ENCODE measurements at regions not wholly inside any gene's neighbourhood (a gene's known extent, or its start where the extent isn't known, plus 50 kb on each side); places are given as distances from the start of the nearest gene placed in this dataset.
"Not testable (repeated sequence)": the region's sequence is repeated elsewhere in the genome, so short reads cannot be mapped to it uniquely, and the experiment has no call there.

- DNase-seq (no peak), ATAC-seq (no peak)
Measured at GRCh38 chr2:67777836-67778429, 284.9 kb downstream of the C1D start.

- not testable (repeated sequence) for DNase-seq, ATAC-seq
Measured at GRCh38 chr2:67780841-67781240, 282.0 kb downstream of the C1D start.

DNA sequence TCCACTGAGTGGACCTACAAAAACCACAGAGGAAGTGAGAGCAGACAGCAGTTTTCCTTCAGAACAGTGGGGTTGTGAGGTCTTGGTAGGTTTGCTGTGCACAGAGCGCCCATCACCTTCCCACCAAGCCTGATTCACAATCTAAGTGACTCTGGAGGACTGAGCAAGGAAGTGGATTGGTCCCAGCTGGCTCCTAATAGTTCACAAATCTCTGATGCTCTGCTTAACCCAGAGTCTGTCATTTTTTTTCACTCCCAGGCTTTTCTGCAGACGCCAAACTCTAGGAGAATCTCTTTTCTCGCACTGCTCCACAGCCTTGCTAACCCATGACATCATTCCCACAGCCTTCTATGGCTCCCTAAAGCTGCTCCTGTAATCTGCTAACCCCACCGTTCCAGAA is 280.4 kb downstream of the C1D start:
- DNase-seq (no peak), ATAC-seq (no peak)

GRCh38 chr2:67783026-67783425 is 279.8 kb downstream of the C1D start:
- no peak for ATAC-seq
- DNase-seq = no peak

DNA sequence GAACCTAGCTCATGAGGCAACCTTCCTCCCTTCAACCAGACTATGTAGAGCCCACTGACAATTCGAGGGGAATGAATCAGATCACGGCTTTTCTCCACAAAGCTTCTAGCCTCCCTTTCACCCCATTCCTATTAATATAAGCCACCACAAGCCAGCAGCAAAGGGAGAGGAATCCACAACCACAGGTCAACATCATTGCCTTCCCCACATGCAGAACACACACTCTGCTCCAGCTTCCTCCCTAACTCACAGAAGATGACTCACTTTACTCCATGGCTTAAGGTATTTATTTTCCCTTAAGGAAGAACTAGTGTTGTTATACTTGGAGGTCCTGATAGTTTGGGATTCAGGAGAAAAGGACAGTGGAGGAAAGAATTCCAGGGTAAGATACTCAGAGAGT is 272.2 kb downstream of the C1D start:
- DNase-seq = no peak
- ATAC-seq = no peak

GRCh38 chr2:67792191-67792590 is 270.6 kb downstream of the C1D start:
- ATAC-seq (no peak), DNase-seq (no peak)

DNA sequence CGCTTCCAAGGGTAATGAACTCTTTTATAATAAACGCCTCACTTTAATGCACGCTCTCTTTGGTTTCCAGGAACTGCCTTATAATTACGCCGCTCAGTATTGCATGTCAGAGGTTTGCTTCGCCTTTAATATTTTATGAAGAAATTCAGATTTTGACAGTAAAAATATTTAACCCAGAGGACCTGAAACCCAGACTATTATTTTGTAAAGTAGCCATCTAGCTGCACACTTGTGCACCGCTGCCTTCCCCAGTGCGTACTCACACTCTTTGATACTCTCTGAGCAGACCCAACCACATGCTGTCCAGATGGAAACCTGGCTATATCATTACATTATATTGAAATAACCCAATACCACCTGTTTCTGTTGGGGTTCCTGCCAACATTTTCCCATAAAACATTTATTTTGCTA is 270.1 kb downstream of the C1D start:
- DNase-seq (no peak), ATAC-seq (no peak)

GRCh38 chr2:67797801-67798540 is 264.8 kb downstream of the C1D start:
- ATAC-seq (no peak), DNase-seq (no peak)

- ATAC-seq = no peak
- no peak for DNase-seq
Measured at GRCh38 chr2:67798541-67799160, 264.2 kb downstream of the C1D start.

DNA sequence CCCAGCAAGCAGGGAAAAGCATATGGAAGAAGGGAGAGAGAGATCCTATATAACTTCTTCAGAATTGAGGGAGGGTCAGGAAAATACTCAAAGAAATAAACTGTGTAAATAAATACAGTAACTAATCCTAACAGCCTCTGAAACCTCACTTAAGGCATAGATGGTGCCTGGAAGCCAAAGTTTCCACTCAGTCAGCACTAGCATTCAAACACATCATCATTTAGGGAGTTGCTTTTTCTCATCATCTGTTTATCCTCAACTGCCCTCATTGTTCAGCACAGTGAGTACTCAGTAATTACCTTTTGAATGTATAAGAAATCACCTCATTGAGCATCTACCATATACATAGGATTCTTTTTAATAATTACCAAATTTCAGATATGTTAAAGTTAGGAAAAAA is 262.9 kb downstream of the C1D start:
- DNase-seq = no peak
- no peak for ATAC-seq

DNA sequence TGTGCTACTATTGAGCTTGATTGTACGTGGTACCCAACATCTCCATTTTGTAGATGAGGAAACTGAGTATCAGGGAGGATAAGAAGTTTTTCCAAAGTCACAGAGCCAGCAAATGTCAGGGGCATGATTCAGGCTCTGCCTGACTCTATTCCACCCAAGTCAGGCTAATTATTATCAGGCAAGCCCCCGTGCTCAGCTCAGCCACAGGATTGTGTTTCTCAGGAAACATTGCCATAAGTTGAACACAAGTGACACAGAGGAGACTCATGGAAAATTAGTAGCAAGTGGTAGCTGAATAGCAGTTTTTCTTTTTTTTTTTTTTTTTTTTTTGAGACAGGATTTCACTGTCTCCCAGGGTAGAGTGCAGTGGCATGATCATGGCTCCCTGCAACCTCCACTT is 260.5 kb downstream of the C1D start:
- no peak for ATAC-seq
- DNase-seq = no peak

DNA sequence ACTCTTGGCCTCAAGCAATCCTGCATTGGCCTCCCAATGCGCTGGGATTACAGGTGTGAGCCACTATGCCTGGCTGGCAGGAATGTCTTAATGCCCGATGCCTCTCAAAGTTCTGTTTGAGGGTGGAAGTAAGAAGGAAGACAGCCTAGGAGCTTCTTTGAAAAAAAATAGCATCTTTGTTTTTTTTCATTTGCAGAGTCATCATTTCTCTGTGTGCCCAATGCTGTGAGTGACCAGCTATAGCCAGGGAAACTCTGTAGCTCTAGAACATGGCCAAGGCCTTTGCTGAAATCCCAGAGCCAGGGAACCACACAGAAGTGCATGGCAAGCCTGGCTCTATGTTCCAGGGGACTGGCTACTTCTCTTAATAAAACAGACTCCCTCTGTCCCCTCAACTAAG is 260.0 kb downstream of the C1D start:
- DNase-seq (no peak), ATAC-seq (no peak)

GRCh38 chr2:67806816-67807215 is 256.0 kb downstream of the C1D start:
- no peak for ATAC-seq
- no peak for DNase-seq

DNA sequence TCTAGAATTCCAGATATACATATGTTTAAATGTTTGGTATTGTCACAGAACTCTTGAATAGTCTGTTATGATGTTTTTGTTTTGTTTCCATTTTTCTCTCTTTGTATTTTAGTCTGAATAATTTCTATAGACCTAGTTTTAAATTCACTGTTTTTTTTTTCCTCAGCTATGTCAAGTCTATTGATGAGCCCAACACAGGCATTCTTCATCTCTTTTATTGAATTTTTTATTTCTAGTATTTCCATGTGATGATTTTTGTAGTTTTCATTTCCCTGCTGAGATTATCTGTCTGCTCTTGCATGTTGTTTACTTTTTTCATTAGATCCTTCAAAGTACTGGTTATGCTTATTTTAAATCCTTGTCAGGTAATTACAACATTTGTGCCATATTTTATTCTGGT is 254.7 kb downstream of the C1D start:
- DNase-seq = no peak
- no peak for ATAC-seq

- DNase-seq (no peak), ATAC-seq (no peak)
Measured at GRCh38 chr2:67812682-67813081, 250.1 kb downstream of the C1D start.

DNA sequence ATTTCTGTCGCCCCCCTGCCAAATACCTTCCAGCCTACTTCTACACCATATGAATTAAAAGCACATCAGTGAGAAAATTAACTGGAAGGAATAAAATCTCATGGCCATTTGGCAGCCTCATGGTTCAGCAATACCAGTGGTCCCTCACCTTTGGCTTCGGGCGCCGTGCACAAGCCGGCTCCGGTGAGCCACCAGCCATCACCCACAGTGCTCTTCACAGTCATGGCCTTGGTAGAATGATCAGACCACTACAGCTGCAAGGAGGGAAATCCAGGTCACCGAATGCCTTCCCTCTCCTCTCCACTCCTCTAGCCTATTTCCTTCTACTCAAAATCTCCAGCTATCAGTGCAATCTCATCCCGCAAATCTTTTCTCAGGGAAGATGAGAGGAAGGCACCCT is 239.1 kb downstream of the C1D start:
- no peak for ATAC-seq
- no peak for DNase-seq

- DNase-seq (no peak), ATAC-seq (no peak)
Measured at GRCh38 chr2:67824186-67824585, 238.6 kb downstream of the C1D start.

DNA sequence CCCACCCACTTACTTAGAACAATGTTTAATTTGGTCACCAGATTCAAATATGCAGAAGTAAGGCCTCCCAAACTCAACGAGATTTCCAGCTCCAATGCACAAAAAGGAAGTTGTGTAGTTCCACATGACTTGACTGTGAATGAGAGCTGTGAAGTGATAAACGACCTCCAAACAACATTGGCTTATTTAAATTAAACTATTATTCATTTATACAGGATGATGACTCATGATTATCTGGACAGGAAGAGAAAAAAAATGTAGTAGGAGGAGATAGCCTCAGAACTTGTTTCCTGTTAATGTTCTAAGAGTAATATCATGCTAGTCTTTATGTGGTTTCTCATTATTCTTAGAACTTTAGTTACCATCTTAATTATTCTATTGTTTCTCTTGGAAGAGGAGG is 237.3 kb downstream of the C1D start:
- ATAC-seq = no peak

GRCh38 chr2:67828066-67828465 is 234.7 kb downstream of the C1D start:
- ATAC-seq (no peak), DNase-seq (no peak)

More for the DNA sequence above, 237.3 kb downstream of the C1D start:
- DNase-seq = no peak

DNA sequence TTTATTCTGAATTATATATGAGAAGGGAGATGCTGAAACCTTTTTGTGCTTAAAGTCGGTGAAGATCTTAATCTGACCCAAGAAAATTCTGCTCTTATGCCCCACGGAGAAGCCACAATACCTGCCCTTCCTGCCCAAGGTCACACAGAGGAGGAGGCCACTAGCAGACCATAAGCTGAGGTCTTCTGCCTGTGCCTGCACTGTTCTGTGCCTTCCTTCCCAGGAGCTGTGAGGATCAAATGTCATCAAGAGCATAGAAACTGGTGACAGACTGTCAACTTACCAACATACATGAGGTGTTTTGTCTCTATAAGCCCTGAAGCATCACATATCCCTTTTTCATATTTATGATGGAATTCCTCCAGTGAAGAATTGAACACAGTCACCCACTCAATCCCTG is 233.3 kb downstream of the C1D start:
- no peak for DNase-seq
- no peak for ATAC-seq

DNA sequence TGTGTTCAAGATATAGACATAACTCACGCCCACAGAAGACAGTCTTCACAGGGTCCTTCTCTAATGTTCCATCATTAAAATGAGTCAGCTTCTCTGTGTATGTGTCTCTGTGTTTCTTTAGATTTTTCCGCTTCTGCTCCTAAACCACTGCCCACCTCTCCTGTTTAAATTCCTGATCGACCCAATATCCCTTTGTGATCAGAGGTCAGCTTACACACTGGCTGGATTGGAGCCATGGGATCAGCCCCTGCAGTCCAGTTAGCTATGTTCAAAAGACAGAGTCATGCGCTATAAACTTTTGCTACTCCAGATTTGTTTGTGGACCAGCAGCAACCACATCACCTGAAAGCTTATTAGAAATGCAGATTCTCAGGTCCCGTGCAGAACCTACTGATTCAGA is 229.2 kb downstream of the C1D start:
- ATAC-seq (no peak), DNase-seq (no peak)

GRCh38 chr2:67834482-67834881 is 228.3 kb downstream of the C1D start:
- no peak for DNase-seq
- no peak for ATAC-seq

DNA sequence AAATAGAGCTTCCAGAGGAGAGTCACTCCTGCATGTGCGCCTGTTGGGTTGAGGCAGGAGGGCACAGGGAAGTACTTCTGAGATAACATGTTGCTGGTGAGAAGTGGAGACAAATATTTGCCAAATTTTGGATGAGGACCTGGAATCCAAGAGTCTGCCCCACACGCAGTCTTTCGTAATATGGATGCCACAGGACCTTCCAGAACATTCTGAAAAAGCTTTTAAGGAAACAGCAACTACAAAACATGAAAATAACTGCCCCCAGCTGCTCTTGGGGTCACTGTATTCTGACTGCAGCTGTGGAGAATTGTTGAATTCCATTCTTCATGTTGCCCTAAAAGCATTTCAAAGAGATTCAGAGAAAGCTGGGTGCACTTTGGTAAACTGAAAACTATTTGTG is 227.5 kb downstream of the C1D start:
- ATAC-seq = no peak
- no peak for DNase-seq

- DNase-seq (no peak), ATAC-seq (no peak)
Measured at GRCh38 chr2:67836866-67837265, 225.9 kb downstream of the C1D start.
